Endothelial cell of hepatic sinusoid (primary cell): ENCODE measurements at regions not wholly inside any gene's neighbourhood (a gene's known extent, or its start where the extent isn't known, plus 50 kb on each side); places are given as distances from the start of the nearest gene placed in this dataset.

Source experiments
- in situ Hi-C: cut with HindIII; loops from 2 replicates; pipeline ENCODE4 v1.10.0; 2017; ENCODE audit warnings: low sequenced_read_pairs

GRCh38 chr15:62935300-62936081 lies 107.1 kb upstream of the TPM1 start:
- in situ Hi-C loops, result no loop called here

- in situ Hi-C loops, result no loop called here
These were observed 103.7 kb upstream of the TPM1 start for GRCh38 chr15:62938825-62939224.

- in situ Hi-C loops, result loop anchor here (10.0 kb wide), 1 partner anchor 55 kb away; no protein-coding TSS in a partner anchor
These were observed 102.3 kb upstream of the TPM1 start for GRCh38 chr15:62940093-62940754.

- in situ Hi-C loops, result loop anchor here (10.0 kb wide), 1 partner anchor 56 kb away; no protein-coding TSS in a partner anchor
These were observed 101.7 kb upstream of the TPM1 start for GRCh38 chr15:62940755-62941361.

GRCh38 chr15:62941699-62942098 lies 100.8 kb upstream of the TPM1 start:
- in situ Hi-C loops, result loop anchor here (10.0 kb wide), 1 partner anchor 57 kb away; no protein-coding TSS in a partner anchor

- in situ Hi-C loops, result loop anchor here (10.0 kb wide), 1 partner anchor 58 kb away; no protein-coding TSS in a partner anchor
These were observed 100.1 kb upstream of the TPM1 start for GRCh38 chr15:62942428-62942827.

GRCh38 chr15:62945063-62945462 lies 97.5 kb upstream of the TPM1 start:
- in situ Hi-C loops, result loop anchor here (10.0 kb wide), 1 partner anchor 60 kb away; no protein-coding TSS in a partner anchor

GRCh38 chr15:62945760-62946159 lies 96.8 kb upstream of the TPM1 start:
- in situ Hi-C loops, result loop anchor here (10.0 kb wide), 1 partner anchor 61 kb away; no protein-coding TSS in a partner anchor

GRCh38 chr15:62946940-62947339 lies 95.6 kb upstream of the TPM1 start:
- in situ Hi-C loops, result loop anchor here (10.0 kb wide), 1 partner anchor 62 kb away; no protein-coding TSS in a partner anchor

GRCh38 chr15:62950462-62950931 lies 92.0 kb upstream of the TPM1 start:
- in situ Hi-C loops, result no loop called here

GRCh38 chr15:62951481-62951880 lies 91.1 kb upstream of the TPM1 start:
- in situ Hi-C loops, result no loop called here

- in situ Hi-C loops, result no loop called here
These were observed 89.5 kb upstream of the TPM1 start for GRCh38 chr15:62953021-62953420.

- in situ Hi-C loops, result no loop called here
These were observed 89.0 kb upstream of the TPM1 start for GRCh38 chr15:62953496-62954045.

GRCh38 chr15:62957130-62957529 lies 85.4 kb upstream of the TPM1 start:
- in situ Hi-C loops, result no loop called here

- in situ Hi-C loops, result no loop called here
These were observed 83.8 kb upstream of the TPM1 start for GRCh38 chr15:62958528-62959363.

- in situ Hi-C loops, result no loop called here
These were observed 81.4 kb upstream of the TPM1 start for GRCh38 chr15:62961134-62961533.

- in situ Hi-C loops, result no loop called here
These were observed 80.2 kb upstream of the TPM1 start for GRCh38 chr15:62962101-62962995.

GRCh38 chr15:62964251-62964650 lies 78.3 kb upstream of the TPM1 start:
- in situ Hi-C loops, result no loop called here
